GM18909 (cell line): ENCODE measurements at regions not wholly inside any gene's neighbourhood (a gene's known extent, or its start where the extent isn't known, plus 50 kb on each side); places are given as distances from the start of the nearest gene placed in this dataset.

Source experiments
- ATAC-seq: cut with Tn5 transposase; IDR thresholded peaks from one replicate; pipeline ENCODE4 v1.9.1; 2021; ENCODE audit warnings: mild to moderate bottlenecking; ENCODE audit not compliant: unreplicated experiment, poor library complexity

GRCh38 chr1:213371847-213372619, 321.0 kb downstream of the RPS6KC1 start:
- ATAC-seq = no peak

- ATAC-seq = peak; percentile 89
Measured at GRCh38 chr1:213374369-213374768, 323.3 kb downstream of the RPS6KC1 start.

DNA sequence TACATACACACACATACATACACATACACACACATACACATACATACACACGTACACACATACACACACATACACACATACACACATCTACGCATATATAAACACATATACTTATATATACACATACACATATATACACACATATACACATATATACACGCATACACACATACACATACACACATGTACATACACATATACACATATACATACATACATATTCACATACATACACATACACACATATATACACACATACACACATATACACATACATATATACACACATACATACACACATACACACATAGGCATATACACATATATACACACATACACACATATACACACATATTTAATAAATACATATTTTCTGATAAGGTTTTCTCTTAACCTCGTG, 324.0 kb downstream of the RPS6KC1 start:
- no peak for ATAC-seq

DNA sequence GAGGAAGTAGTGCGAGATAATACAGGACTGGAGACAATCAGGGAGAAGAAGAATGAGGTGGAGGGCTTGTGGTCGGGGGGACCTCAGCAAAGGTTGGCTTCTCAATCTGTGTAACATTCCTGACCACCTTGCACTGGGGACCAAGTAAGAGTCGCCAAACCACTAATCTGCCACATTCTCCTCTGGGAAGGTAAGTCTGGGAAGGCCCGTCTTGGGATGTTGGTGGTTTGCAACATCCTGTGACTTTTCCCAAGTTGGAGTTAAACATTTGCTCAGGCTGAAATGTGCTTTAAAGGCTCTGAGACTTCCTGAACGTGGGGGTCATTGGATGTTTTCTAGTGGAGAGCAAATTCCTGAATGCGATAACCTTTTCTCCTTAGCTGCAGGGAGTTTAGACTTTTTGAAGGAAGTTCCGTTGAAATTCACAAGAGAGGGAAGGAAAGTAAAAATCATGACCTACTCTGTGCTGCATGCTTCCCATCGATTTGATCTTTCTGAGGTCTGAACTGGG, 325.9 kb downstream of the RPS6KC1 start:
- no peak for ATAC-seq

GRCh38 chr1:213380865-213381264, 329.8 kb downstream of the RPS6KC1 start:
- ATAC-seq = no peak

DNA sequence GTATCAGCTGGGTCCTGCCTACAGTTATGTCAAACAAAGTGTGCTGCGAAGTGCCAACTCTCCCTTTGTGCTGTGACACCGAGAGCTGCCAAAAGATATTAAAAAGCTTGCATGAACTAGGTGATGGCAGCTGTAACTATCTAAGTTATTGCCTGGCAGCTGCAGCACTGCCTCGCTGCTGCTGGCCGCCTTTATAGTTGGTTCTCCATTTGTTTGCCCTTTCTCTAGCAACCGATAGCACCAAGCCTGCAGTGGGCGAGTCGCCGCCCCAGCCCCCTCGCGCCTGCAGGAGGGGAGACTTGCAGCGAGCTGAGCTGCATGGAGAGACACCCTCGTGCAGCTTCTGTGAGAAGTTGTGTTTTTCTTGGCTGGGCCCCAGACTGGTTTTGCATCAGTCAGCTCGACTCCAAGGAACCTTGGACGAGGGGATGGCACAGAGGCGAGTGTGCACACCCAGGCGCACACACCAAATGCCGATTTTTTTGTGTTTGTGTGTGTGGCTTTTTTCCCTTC, 330.6 kb downstream of the RPS6KC1 start:
- no peak for ATAC-seq

DNA sequence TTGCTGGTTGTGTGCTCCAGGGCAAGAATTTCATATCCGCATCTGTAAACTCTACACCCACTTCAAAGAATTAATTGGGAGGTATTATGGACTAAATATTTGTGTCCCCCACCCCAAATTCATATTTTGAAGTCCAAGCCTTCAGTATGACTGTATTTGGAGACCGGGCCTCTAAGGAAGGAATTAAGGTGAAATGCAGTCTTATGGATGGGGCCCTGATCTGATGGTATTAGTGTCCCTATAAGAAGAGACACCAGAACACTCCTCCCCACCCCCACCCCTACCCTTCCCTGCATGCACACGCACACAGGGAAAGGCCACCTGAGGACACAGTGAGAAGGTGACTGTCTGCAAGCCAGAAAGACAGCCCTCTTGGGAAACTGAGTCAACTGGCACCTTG, 332.4 kb downstream of the RPS6KC1 start:
- no peak for ATAC-seq

GRCh38 chr1:213385201-213385600, 334.2 kb downstream of the RPS6KC1 start:
- no peak for ATAC-seq

DNA sequence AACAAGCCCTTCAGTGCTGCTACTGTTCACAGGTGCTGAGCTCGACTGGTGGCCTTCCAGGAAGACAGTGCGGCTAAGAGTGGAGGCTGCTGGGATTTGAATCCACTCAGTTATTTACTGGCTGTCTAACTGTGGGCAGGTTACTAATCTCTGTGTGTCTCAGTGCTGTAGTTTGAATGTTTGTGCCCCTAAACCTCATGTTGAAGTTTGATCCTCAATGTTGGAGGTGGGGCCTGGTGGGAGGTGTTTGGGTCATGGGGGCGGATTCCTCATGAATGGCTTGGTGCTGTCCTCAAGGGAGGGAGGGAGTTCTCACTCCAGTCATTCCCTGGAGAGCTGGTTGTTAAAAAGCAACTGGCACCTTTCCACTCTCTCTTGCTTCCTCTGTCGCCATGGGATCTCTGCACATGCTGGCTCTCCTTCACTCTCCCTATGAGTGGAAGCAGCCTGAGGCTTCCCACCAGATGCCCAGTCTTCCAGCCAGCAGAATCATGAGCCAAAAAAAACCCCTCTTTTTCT, 334.8 kb downstream of the RPS6KC1 start:
- no peak for ATAC-seq

DNA sequence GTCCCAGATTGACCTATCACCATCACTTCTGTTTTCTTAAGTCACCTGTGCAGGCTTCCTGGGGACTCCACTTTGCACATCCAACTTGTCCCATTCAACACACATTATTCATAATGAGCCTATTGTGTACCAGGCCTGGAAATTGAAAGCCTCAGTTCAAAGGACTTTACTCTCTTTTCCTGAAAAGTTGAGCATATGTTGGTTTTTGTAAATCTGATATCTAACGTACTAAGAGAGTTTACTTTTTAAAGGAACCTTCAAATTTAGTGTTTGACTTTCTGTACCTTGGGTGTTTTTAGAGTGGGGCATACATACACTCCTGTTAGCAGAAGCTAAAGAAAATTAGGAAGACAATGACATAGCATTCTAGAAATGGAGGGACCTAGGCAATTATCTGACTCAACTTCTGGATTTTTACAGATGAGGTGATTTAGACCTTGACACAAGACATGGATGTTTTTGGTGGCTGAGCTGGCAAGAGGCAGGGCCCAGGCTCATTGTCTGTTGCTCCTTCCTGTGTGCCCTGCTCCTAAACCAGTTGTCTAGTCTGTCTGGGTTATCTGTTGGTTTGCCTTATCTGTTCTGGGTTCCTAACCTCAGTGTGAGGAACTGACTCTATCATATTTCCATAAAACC, 336.5 kb downstream of the RPS6KC1 start:
- ATAC-seq = no peak

GRCh38 chr1:213388199-213388598, 337.2 kb downstream of the RPS6KC1 start:
- no peak for ATAC-seq

DNA sequence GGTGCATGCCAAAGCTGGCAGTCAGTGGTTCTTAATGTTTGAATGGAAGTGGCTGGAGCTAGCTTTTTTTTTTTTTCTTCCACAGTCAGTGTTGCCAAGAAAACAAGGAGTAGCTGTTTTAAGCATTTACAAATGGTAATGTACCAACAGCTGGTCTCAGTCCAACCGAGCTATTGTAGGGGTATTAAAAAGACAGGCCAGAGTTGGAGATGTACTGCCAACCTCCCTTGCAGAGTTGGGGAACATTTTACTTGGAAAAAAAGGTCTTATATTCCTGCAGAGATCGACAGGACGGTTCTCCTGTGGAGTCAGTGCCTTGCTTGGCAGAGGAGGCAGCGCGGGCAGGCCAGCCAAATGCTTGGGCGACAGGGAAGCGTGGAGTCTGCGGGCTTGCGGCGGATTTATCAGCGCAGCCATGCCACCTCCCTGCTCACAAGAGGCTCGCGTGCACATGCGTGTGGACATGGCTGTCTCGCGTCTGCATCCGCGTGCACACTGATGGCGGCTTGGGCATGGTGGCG, 338.1 kb downstream of the RPS6KC1 start:
- ATAC-seq = no peak

- ATAC-seq = no peak
Measured at GRCh38 chr1:213391445-213391844, 340.4 kb downstream of the RPS6KC1 start.

GRCh38 chr1:213393860-213394259, 342.8 kb downstream of the RPS6KC1 start:
- ATAC-seq = no peak

- ATAC-seq = no peak
Measured at GRCh38 chr1:213394837-213395236, 343.8 kb downstream of the RPS6KC1 start.

DNA sequence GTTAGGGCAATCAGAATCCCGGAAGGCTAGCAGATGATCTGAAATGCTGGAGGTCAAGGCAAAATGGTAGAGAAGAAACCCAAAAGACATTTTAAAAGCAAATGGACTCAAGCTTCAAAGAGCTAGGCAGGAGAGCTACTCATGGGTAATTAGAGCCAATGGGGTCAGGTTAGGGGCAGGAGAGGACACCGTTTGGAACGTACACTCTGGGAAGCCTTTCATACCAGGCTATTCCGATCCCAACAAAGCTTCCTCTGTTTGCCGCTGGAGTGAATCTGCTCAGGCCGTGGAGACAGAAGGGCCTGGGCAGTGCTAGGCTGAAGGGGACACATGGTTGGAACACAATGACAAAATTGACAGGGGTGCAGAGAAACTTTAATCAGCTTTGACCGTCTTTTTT, 346.6 kb downstream of the RPS6KC1 start:
- ATAC-seq = no peak

DNA sequence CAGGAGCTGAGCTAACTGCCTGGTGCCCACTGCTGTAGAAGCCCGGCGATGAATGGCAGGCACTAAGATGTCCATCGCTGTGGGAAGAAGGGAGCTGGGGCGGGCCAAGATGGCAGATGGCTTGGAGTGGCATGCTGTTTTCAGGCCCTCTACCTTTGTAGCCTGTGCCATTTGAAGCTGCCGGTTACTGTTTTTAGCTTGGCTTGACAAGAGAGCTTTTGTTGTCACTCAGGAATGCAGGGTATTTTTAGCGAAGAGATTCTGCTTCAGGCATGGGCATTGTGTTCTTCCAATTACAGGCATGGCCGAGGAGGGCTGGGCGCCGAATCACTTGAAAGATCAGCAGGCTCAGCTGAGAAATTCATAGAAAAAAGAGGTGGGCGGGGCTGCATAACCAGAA, 348.7 kb downstream of the RPS6KC1 start:
- ATAC-seq = no peak

GRCh38 chr1:213409208-213409631, 358.2 kb downstream of the RPS6KC1 start:
- no peak for ATAC-seq

DNA sequence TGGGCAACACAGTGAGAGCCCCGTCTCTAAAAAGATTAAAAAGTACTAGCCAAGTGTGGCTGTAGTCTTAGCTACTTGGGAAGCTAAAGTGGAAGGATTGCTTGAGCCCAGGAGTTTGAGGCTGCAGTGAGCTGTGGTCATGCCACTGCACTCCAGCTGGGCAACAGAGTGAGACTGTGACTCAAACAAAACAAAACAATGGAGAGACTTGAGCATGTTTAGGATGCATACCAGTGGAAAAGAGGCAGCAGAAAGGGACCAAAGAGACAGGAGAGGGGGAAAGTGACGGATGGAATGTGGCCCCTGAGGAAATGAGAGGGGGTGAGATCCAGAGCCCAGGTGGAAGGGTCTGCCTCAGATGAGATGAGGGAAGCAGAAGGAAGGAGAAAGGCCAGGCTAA, 358.9 kb downstream of the RPS6KC1 start:
- ATAC-seq = no peak

DNA sequence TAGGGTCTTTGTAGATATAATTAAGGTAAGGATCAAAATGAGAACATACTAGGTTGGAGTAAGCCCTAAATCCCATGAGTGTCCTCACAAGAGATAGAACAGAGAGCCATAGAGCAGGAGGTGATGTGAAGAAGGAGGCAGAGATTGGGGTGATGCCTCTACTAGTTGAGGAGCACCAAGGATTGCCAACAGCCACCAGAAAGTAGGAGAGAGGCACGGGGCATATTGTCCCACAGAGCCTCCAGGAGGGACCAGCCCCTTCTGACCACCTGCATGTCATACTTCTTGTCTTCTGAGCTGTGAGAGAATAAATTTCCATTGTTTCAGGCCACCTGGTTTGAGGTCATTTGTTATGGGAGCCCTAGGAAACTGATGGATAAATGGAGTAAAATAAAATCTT, 363.3 kb downstream of the RPS6KC1 start:
- ATAC-seq = no peak

DNA sequence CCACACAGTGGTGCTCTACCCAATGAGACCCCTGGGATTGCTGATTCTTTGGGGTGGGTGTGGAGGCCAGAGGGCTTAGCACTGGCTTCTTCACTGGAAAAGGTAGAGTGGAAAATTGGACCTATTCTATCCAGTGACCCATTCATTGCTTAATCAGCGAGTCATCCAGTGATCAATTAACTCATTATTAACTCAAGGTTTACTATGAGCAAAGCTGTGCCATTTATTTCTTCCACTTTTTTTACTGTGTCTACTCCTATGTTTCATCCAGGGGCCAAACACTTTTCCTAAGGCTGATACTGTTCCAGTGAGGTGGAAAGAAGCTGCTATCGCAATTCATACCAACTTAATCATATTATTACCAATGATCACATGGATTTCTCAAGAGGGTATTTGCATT, 363.9 kb downstream of the RPS6KC1 start:
- no peak for ATAC-seq
